ENCODE measurements at regions not wholly inside any gene's neighbourhood (a gene's known extent, or its start where the extent isn't known, plus 50 kb on each side); places are given as distances from the start of the nearest gene placed in this dataset.

DNA sequence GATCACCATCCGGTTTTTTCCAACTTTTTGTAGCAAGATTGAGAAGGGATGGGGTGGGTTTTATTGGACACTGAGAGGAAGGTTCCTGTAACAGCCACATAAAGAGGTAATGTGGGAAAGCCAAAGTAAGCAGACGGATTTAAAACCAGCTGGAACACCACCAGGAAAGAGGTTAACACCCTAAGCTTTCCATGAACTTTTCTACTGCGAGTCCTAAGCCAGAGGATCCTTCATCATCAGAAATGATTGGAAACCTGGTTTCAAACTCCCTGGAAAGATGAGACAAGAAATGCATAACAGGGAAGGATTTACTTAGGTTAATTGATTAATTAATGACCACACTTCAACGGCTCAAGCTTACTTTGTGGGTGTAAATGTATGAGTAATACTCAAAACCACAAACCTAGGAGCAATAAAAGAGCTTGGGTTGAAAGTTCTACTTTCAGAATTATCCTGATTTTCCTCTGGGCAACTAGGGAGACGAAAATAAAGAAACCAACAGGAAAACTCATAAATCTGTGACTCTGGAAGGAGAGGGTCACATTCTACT lies 91.5 kb downstream of the COX18 start:
- H3K9me3 ChIP-seq (ENCODE audit: low read depth, low read length), result no peaks in the 10 kb centered on the region
- no peak overlapping the region for H3K9ac ChIP-seq (ENCODE audit: insufficient read length)
- TF ChIP-seq EZH2 (IDR thresholded peaks at IDR 0.05), result no peak
- TF ChIP-seq FOXP2 (optimal IDR thresholded peaks at IDR 0.05; ENCODE audit: control extremely low read depth, extremely low read length, insufficient read depth), result no peak
- TF ChIP-seq POLR2AphosphoS5 (IDR thresholded peaks at IDR 0.05; ENCODE audit: borderline replicate concordance, low read depth, low read length), result no peak
- no peak overlapping the region for H3K4me3 ChIP-seq
- no peak overlapping the region for H3K27ac ChIP-seq
- H3K36me3 ChIP-seq (ENCODE audit: insufficient read depth, low read length), result no peaks in the 10 kb centered on the region
- no peak for DNase-seq (ENCODE audit: low read depth, low spot score)

DNA sequence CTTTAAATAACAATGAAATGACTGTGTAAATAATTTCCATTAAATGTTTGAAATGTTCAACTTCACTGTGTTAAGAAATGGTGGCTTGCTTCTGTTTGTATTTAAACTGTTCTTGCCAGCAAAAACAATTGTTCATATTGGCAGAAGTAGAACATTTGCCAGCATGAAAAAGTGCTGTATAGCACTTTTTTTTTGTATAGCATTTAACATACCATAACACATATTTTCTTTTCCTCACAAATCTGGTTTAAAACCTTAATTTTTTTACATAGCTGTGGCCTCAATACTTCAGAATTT lies 94.1 kb downstream of the COX18 start:
- peak overlapping the region; percentile 12; the same call in 1 of the 2 replicates for H3K4me3 ChIP-seq

DNA sequence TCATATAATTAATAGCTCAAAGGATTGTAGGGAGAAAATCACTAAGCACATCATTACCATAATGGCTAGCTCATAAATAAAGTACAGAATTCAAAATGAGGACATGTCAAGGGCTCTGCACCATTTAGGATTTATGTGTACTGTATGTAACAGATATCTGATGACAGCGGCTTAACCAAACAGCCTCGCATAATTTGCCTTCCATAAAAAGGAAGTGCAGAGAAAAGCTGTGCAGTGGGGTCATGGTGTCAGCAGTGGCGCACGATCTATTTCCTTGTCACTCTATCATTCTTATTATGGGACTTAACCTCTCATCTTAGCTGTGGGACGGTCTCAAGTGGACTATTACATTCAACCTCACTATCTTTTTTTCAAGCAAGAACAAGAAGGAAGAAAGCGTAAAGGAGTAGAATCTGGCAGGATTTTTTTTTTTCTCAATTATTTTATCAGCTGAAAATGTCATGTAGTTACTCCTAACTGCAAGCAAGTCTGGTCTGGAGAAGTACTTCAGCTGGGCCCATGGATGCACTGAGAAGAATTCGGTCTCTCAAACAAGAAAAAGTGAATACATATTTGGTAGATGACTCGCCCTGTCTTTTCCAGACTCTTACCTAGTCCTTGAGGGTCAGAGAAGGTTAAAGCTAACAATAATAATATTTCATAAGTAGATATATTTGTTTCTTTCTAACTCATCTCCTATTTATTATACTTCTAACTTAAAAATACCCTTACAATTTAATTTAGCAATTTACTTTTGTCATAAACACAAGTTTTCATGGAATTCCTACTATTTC lies 94.6 kb downstream of the COX18 start:
- no peaks in the 10 kb centered on the region for H3K9me3 ChIP-seq (ENCODE audit: low read depth, low read length)
- H3K36me3 ChIP-seq (ENCODE audit: insufficient read depth, low read length), result no peaks in the 10 kb centered on the region
- no peak for TF ChIP-seq EZH2 (IDR thresholded peaks at IDR 0.05)
- no peak for TF ChIP-seq POLR2AphosphoS5 (IDR thresholded peaks at IDR 0.05; ENCODE audit: borderline replicate concordance, low read depth, low read length)
- no peak for TF ChIP-seq FOXP2 (optimal IDR thresholded peaks at IDR 0.05; ENCODE audit: control extremely low read depth, extremely low read length, insufficient read depth)
- H3K27ac ChIP-seq, result peak overlapping the region; percentile 88
- H3K4me3 ChIP-seq, result peak overlapping the region; percentile 63
- no peak for DNase-seq (ENCODE audit: low read depth, low spot score)
- H3K9ac ChIP-seq (ENCODE audit: insufficient read length), result peak overlapping the region; percentile 42

More for the DNA sequence above, 94.1 kb downstream of the COX18 start:
- no peaks in the 10 kb centered on the region for H3K9me3 ChIP-seq (ENCODE audit: low read depth, low read length)
- DNase-seq (ENCODE audit: low read depth, low spot score), result no peak
- TF ChIP-seq EZH2 (IDR thresholded peaks at IDR 0.05), result no peak
- no peak for TF ChIP-seq FOXP2 (optimal IDR thresholded peaks at IDR 0.05; ENCODE audit: control extremely low read depth, extremely low read length, insufficient read depth)
- no peak for TF ChIP-seq POLR2AphosphoS5 (IDR thresholded peaks at IDR 0.05; ENCODE audit: borderline replicate concordance, low read depth, low read length)
- peak overlapping the region; percentile 88 for H3K27ac ChIP-seq
- no peaks in the 10 kb centered on the region for H3K36me3 ChIP-seq (ENCODE audit: insufficient read depth, low read length)
- peak overlapping the region; percentile 6 for H3K9ac ChIP-seq (ENCODE audit: insufficient read length)

DNA sequence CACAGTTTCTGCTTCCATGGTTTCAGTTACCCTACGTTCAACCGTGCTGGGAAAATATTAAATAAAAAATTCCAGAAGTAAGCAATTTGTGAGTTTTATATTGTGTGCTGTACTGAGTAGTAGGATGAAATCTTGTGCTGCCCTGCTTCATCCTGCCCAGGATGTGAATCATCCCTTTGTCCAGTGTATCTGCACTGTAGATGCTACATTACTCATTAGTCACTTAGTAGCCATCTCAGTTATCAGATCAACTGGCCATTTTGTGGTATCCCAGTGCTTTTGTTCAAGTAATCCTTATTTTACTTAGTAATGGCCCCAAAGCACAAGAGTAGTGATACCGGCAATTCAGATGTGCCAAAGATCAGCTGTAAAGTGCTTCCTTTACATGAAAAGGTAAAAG lies 97.9 kb downstream of the COX18 start:
- Histone ChIP-seq H3K36me3 (ENCODE audit: insufficient read depth, low read length) (no peaks in the 10 kb centered on the region), H3K9ac (ENCODE audit: insufficient read length) (no peak overlapping the region), H3K27ac (no peak overlapping the region), H3K9me3 (ENCODE audit: low read depth, low read length) (no peaks in the 10 kb centered on the region), H3K4me3 (no peak overlapping the region)
- TF ChIP-seq POLR2AphosphoS5 (IDR thresholded peaks at IDR 0.05; ENCODE audit: borderline replicate concordance, low read depth, low read length) (no peak), EZH2 (IDR thresholded peaks at IDR 0.05) (no peak), FOXP2 (optimal IDR thresholded peaks at IDR 0.05; ENCODE audit: control extremely low read depth, extremely low read length, insufficient read depth) (no peak)
- DNase-seq (ENCODE audit: low read depth, low spot score), result no peak

DNA sequence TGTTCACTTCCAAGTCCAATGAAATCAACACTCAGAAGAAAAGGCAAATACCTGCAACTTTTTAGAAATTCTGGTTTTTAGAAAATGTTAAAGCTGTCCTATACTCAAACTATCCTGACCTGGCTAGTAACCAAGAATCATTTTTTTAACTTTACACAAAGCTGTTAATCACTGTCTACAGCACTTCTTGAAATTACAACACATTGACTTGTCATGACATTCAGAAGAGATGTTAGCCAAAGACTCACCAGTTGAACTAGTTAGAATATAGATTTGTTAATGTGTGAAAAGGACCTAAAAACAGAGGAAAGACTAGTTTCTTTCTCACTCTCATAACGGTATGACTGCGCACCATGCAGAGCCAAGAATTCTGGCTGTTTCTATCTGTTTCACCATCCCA lies 98.8 kb downstream of the COX18 start:
- no peak for TF ChIP-seq FOXP2 (optimal IDR thresholded peaks at IDR 0.05; ENCODE audit: control extremely low read depth, extremely low read length, insufficient read depth)
- no peak for TF ChIP-seq POLR2AphosphoS5 (IDR thresholded peaks at IDR 0.05; ENCODE audit: borderline replicate concordance, low read depth, low read length)
- TF ChIP-seq EZH2 (IDR thresholded peaks at IDR 0.05), result no peak
- Histone ChIP-seq H3K27ac (no peak overlapping the region), H3K4me3 (no peak overlapping the region), H3K36me3 (ENCODE audit: insufficient read depth, low read length) (no peaks in the 10 kb centered on the region), H3K9ac (ENCODE audit: insufficient read length) (no peak overlapping the region), H3K9me3 (ENCODE audit: low read depth, low read length) (no peaks in the 10 kb centered on the region)
- no peak for DNase-seq (ENCODE audit: low read depth, low spot score)

DNA sequence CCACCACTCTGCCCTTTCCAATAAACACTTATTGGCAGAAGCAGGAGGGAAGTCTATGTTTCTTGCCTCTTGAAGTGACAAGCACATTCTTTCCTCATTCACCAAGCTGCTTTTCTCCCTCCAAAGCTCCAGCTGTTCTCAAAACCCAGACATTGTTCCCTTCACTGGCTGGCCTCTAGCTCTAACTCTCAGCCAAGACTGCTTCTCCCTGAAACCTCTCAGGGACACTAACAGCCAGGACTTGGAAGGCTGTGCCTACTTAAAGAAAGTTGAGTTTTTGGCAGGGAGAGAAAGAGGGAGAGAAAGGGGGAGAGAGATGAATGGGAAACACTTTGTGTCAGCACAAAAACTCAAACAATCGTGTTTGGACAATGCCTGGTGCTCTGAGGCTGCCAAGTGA lies 99.5 kb downstream of the COX18 start:
- TF ChIP-seq EZH2 (IDR thresholded peaks at IDR 0.05), result no peak
- no peak for TF ChIP-seq FOXP2 (optimal IDR thresholded peaks at IDR 0.05; ENCODE audit: control extremely low read depth, extremely low read length, insufficient read depth)
- no peak for TF ChIP-seq POLR2AphosphoS5 (IDR thresholded peaks at IDR 0.05; ENCODE audit: borderline replicate concordance, low read depth, low read length)
- no peak overlapping the region for H3K4me3 ChIP-seq
- no peaks in the 10 kb centered on the region for H3K36me3 ChIP-seq (ENCODE audit: insufficient read depth, low read length)
- H3K9ac ChIP-seq (ENCODE audit: insufficient read length), result no peak overlapping the region
- DNase-seq (ENCODE audit: low read depth, low spot score), result no peak
- no peaks in the 10 kb centered on the region for H3K9me3 ChIP-seq (ENCODE audit: low read depth, low read length)
- no peak overlapping the region for H3K27ac ChIP-seq

DNA sequence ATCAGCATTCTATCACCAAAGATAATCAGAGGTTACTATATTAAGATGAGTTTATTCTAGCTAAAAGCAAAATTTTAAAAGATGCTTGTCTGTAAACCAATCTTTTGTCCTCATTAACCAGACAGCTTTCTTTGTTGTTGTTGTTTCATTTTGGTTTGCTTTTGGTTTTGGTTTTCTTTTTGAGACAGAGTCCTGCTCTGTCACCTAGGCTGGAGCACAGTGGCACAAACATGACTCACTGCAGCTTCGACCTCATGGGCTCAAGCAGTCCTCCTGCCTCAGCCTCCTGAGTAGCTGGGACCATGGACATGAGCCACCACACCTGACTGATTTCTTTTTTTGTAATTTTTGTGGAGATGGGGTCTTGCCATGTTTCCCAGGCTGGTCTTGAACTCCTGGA lies 102.9 kb downstream of the COX18 start:
- Histone ChIP-seq H3K9me3 (ENCODE audit: low read depth, low read length) (no peaks in the 10 kb centered on the region), H3K27ac (no peak overlapping the region), H3K36me3 (ENCODE audit: insufficient read depth, low read length) (no peaks in the 10 kb centered on the region), H3K9ac (ENCODE audit: insufficient read length) (no peak overlapping the region), H3K4me3 (no peak overlapping the region)
- TF ChIP-seq EZH2 (IDR thresholded peaks at IDR 0.05) (no peak), POLR2AphosphoS5 (IDR thresholded peaks at IDR 0.05; ENCODE audit: borderline replicate concordance, low read depth, low read length) (no peak), FOXP2 (optimal IDR thresholded peaks at IDR 0.05; ENCODE audit: control extremely low read depth, extremely low read length, insufficient read depth) (no peak)
- no peak for DNase-seq (ENCODE audit: low read depth, low spot score)

DNA sequence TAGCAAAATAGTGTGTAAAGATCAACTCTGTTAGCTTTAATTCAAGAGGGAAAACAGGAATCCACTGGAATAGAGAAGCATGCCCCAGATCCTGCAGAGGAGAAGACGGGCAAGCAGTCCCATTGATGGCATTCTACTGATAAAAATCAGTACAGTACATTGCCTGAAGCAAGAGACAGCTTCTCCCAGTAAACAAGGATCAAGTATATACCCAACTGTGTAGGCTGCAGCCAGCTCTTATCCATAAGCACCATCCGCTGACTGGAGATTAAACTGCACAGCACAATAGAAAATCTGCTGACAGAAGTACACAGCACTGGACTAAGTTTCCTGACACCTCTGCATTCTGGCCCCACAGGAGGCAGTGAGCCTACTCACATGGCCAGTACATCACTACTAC lies 110.1 kb downstream of the COX18 start:
- H3K36me3 ChIP-seq (ENCODE audit: insufficient read depth, low read length), result no peaks in the 10 kb centered on the region
- no peak overlapping the region for H3K9ac ChIP-seq (ENCODE audit: insufficient read length)
- no peaks in the 10 kb centered on the region for H3K9me3 ChIP-seq (ENCODE audit: low read depth, low read length)
- TF ChIP-seq POLR2AphosphoS5 (IDR thresholded peaks at IDR 0.05; ENCODE audit: borderline replicate concordance, low read depth, low read length) (no peak), FOXP2 (optimal IDR thresholded peaks at IDR 0.05; ENCODE audit: control extremely low read depth, extremely low read length, insufficient read depth) (no peak), EZH2 (IDR thresholded peaks at IDR 0.05) (no peak)
- H3K27ac ChIP-seq, result no peak overlapping the region
- DNase-seq (ENCODE audit: low read depth, low spot score), result no peak
- no peak overlapping the region for H3K4me3 ChIP-seq

Data from SK-N-MC (cell line).